HFFc6 (cell line): ENCODE measurements at regions not wholly inside any gene's neighbourhood (a gene's known extent, or its start where the extent isn't known, plus 50 kb on each side); places are given as distances from the start of the nearest gene placed in this dataset.
"Not testable (repeated sequence)": the region's sequence is repeated elsewhere in the genome, so short reads cannot be mapped to it uniquely, and the experiment has no call there.

ENCODE experiments used
- DNase-seq: peaks from one replicate; pipeline ENCODE4 v3.0.0-alpha.2; 2018
- H3K27ac Mint-ChIP-seq: 2 replicates; pipeline ENCODE4 v1.8.0; 2020; ENCODE audit warnings: mild to moderate bottlenecking, mixed read lengths
- H3K27me3 Mint-ChIP-seq: 2 replicates; pipeline ENCODE4 v1.8.0; 2021; ENCODE audit warnings: mild to moderate bottlenecking, moderate library complexity, mixed read lengths; ENCODE audit not compliant: insufficient read depth
- H3K36me3 Mint-ChIP-seq: 2 replicates; pipeline ENCODE4 v1.8.0; 2021; ENCODE audit warnings: low read depth, mixed read lengths
- H3K4me1 Mint-ChIP-seq: 2 replicates; pipeline ENCODE4 v1.8.0; 2020; ENCODE audit warnings: low read depth, mixed read lengths
- H3K4me3 Mint-ChIP-seq: 2 replicates; pipeline ENCODE4 v1.8.0; 2020; ENCODE audit warnings: mild to moderate bottlenecking, moderate library complexity, mixed read lengths
- H3K9me3 Mint-ChIP-seq: 2 replicates; pipeline ENCODE4 v1.8.0; 2020; ENCODE audit warnings: mild to moderate bottlenecking, mixed read lengths
- CTCF ChIP-seq: fragments of 200-600 bp; sonication (generic); IDR thresholded peaks from 2 replicates; pipeline ENCODE4 v1.5.0; 2021; ENCODE audit warnings: antibody characterized with exemption, mild to moderate bottlenecking

- Mint-ChIP-seq H3K9me3 (no peaks in the 10 kb centered on the region), H3K4me3 (no peak overlapping the region), H3K4me1 (peaks cover 7% of the 10 kb centered on the region), H3K27me3 (peaks cover 12% of the 10 kb centered on the region), H3K36me3 (no peaks in the 10 kb centered on the region), H3K27ac (no peak overlapping the region)
- no peak for TF ChIP-seq CTCF
- DNase-seq: no peak
These were observed 82.2 kb upstream of the VEPH1 start for GRCh38 chr3:157585386-157585785.

DNA sequence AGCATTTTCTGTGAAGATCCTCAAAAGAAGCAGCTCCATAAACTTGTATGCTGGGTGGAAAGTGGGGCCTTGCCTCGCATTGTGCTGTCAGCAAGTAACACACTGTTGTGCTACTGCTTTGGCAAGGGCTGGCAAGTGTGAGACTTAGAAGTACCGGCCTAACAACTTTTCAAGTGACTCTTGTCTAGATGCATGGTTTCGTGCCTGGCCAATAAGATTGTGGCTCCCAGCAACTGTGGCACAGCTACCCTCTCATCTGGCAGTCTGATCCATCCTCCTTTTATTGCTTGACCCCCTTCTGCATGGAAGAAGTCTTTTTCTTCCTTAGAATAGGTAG, 79.4 kb upstream of the VEPH1 start:
- no peak overlapping the region for H3K4me3 Mint-ChIP-seq
- no peaks in the 10 kb centered on the region for H3K36me3 Mint-ChIP-seq
- no peak overlapping the region for H3K27ac Mint-ChIP-seq
- H3K9me3 Mint-ChIP-seq: no peaks in the 10 kb centered on the region
- peaks cover 16% of the 10 kb centered on the region for H3K27me3 Mint-ChIP-seq
- no peak for DNase-seq
- peaks cover 7% of the 10 kb centered on the region for H3K4me1 Mint-ChIP-seq
- TF ChIP-seq CTCF: no peak

GRCh38 chr3:157581956-157582636, 78.9 kb upstream of the VEPH1 start:
- not testable (repeated sequence) for H3K36me3 Mint-ChIP-seq, H3K27ac Mint-ChIP-seq, H3K4me3 Mint-ChIP-seq, H3K4me1 Mint-ChIP-seq, H3K9me3 Mint-ChIP-seq, DNase-seq
- H3K27me3 Mint-ChIP-seq: peaks cover 16% of the 10 kb centered on the region

- H3K9me3 Mint-ChIP-seq: no peaks in the 10 kb centered on the region
- no peak overlapping the region for H3K27ac Mint-ChIP-seq
- DNase-seq: no peak
- H3K4me1 Mint-ChIP-seq: peaks cover 7% of the 10 kb centered on the region
- peaks cover 10% of the 10 kb centered on the region for H3K27me3 Mint-ChIP-seq
- no peak for TF ChIP-seq CTCF
- no peak overlapping the region for H3K4me3 Mint-ChIP-seq
- H3K36me3 Mint-ChIP-seq: no peaks in the 10 kb centered on the region
These were observed 78.2 kb upstream of the VEPH1 start for GRCh38 chr3:157581371-157581770.

DNA sequence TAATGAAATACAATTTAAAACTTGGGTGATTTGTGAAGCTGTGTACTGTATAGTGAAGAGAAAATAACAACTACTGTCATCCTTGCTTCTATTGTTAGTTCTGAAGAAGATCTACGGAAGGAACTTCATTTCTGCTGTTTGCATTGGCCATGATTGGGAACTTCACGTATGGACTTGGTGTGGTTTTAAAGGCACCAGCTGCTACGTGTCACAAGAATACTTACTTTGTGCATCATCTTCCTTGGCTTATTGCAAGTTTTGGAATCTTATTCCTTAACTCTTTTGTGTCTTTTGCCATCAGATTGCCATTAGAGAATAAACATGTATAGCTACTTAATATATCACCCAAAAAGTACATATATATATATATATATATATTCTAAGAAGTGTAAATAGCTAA, 75.0 kb upstream of the VEPH1 start:
- no peak overlapping the region for H3K27ac Mint-ChIP-seq
- DNase-seq: no peak
- H3K4me1 Mint-ChIP-seq: peaks cover 24% of the 10 kb centered on the region
- peaks cover 4% of the 10 kb centered on the region; the same call in 1 of the 2 replicates for H3K27me3 Mint-ChIP-seq
- H3K9me3 Mint-ChIP-seq: no peaks in the 10 kb centered on the region
- TF ChIP-seq CTCF: no peak
- H3K36me3 Mint-ChIP-seq: no peaks in the 10 kb centered on the region
- no peak overlapping the region for H3K4me3 Mint-ChIP-seq

- peaks cover 31% of the 10 kb centered on the region for H3K4me1 Mint-ChIP-seq
- TF ChIP-seq CTCF: no peak
- no peak overlapping the region for H3K27ac Mint-ChIP-seq
- no peak for DNase-seq
- no peaks in the 10 kb centered on the region for H3K36me3 Mint-ChIP-seq
- no peaks in the 10 kb centered on the region for H3K9me3 Mint-ChIP-seq
- H3K4me3 Mint-ChIP-seq: no peak overlapping the region
- peaks cover 4% of the 10 kb centered on the region; the same call in 1 of the 2 replicates for H3K27me3 Mint-ChIP-seq
These were observed 71.3 kb upstream of the VEPH1 start for GRCh38 chr3:157574531-157574930.
